ENCODE measurements at regions not wholly inside any gene's neighbourhood (a gene's known extent, or its start where the extent isn't known, plus 50 kb on each side); places are given as distances from the start of the nearest gene placed in this dataset.

DNA sequence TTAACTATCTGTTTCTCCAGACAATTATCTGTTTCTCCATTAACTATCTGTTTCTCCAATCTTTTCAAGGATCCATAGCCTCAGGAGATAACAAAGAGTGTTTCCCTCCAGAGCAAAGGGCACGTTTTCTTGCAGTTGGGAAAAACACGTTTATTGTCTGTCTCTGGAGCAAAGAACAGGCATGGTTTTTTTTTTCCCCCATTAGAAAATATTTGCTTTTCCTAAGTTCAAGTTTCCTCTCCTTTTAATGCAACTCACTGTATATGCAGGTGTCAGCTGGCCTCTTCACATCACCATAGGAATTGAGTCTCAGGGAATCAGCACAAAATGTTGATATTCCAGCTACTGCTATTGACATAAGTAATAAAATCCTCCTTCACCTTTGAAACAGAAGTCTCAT, 984.4 kb downstream of the RAB28 start:
- TF ChIP-seq CTCF (IDR thresholded peaks at IDR 0.05) (no peak), POLR2A (IDR thresholded peaks at IDR 0.05) (no peak)

All from right lobe of liver (tissue), 4 donors.